ENCODE measurements at regions not wholly inside any gene's neighbourhood (a gene's known extent, or its start where the extent isn't known, plus 50 kb on each side); places are given as distances from the start of the nearest gene placed in this dataset.

DNA sequence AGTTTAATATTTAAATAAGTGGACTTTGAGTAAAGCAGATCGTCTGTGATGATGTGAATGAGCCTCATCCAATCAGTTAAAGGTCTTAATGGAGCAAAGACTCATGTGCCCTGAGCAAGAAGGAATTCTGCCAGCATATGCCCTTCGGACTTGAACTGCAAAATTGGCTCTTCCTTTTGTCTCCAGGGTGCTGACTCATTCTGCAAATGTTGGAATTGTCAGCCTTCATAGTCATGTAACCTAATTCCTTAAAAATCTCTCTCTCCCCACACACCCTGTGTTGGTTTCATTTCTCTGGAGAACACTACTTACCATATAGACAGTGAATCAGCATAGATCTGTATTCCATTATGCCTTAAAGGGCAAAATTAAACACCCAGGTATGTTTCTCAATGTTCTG, 609.8 kb upstream of the GALNTL6 start:
- in situ Hi-C loops (cut with MboI) (no loop called here), intact Hi-C loops (cut with micrococcal nuclease) (no loop called here)
- Histone ChIP-seq H3K36me3 (ENCODE audit: control insufficient read depth, insufficient read depth, low read length) (no peaks in the 10 kb centered on the region), H3K4me2 (ENCODE audit: insufficient read depth, low read length) (no peak overlapping the region), H3K4me1 (replicated peaks in 1 of 2; ENCODE audit: control insufficient read depth in 2 of 2, insufficient read depth in 2 of 2, low read length in 2 of 2) (no peaks in the 10 kb centered on the region), H4K20me1 (replicated peaks; ENCODE audit: control insufficient read depth, insufficient read depth, low read length) (no peaks in the 10 kb centered on the region), H3K4me3 (no peak overlapping the region), H3K9me3 (replicated peaks; ENCODE audit: control insufficient read depth, insufficient read depth, low read depth, low read length) (no peaks in the 10 kb centered on the region), H2AFZ (ENCODE audit: low read depth, low read length) (no peak overlapping the region), H3K27ac (ENCODE audit: extremely low read depth, low read depth, low read length) (no peak overlapping the region), H3K79me2 (ENCODE audit: control insufficient read depth, insufficient read depth, low read length) (no peaks in the 10 kb centered on the region), H3K27me3 (ENCODE audit: control insufficient read depth in 2 of 2, insufficient read depth in 2 of 2, low read length in 2 of 2) (no peaks in the 10 kb centered on the region), H3K9ac (ENCODE audit: insufficient read depth in 1 of 2, low read depth in 2 of 2, low read length in 2 of 2) (no peak overlapping the region), H3K9me1 (ENCODE audit: control insufficient read depth, insufficient read depth, low read length) (no peaks in the 10 kb centered on the region)
- BruUV-seq (replicated peaks) = no TSS peak
- ChIA-PET POLR2A (no interaction called here), CTCF (ENCODE audit: low intra/inter-chr PET ratio) (no interaction called here)
- no peak for FAIRE-seq
- no peak for ATAC-seq
- DNase-seq (ENCODE audit: extremely low read depth in 1 of 4, low spot score in 3 of 4) = no peak
- WGBS (ENCODE audit: insufficient coverage, low coverage, missing lambda C conversion rate) = 0% methylated on average over 2 of the region's 2 CpGs
- TF ChIP-seq TEAD2 (tag; IDR thresholded peaks at IDR 0.05) = no peak
- TF ChIP-seq PCBP2 (IDR thresholded peaks at IDR 0.05; ENCODE audit: low read depth, low read length, poor library complexity, severe bottlenecking) = no peak
- no peak for TF ChIP-seq CREB3L1 (IDR thresholded peaks at IDR 0.05; ENCODE audit: borderline replicate concordance, low read depth)
- TF ChIP-seq ZNF175 (CRISPR knock-in tag; IDR thresholded peaks at IDR 0.05; ENCODE audit: low read depth) = no peak
- no peak for TF ChIP-seq KLF13 (tag; IDR thresholded peaks at IDR 0.05; ENCODE audit: borderline replicate concordance, low read depth)
- TF ChIP-seq XRCC4 (IDR thresholded peaks at IDR 0.05; ENCODE audit: extremely low read depth, insufficient read depth, insufficient read length) = no peak
- TF ChIP-seq PTRF (tag; IDR thresholded peaks at IDR 0.05) = no peak
- no peak for TF ChIP-seq HMG20A (CRISPR knock-in tag; conservative IDR thresholded peaks at IDR 0.05)
- no peak for TF ChIP-seq ZNF57 (CRISPR knock-in tag; IDR thresholded peaks at IDR 0.05)
- TF ChIP-seq MBD1 (CRISPR knock-in tag; IDR thresholded peaks at IDR 0.05) = no peak
- no peak for TF ChIP-seq POU5F1 (IDR thresholded peaks at IDR 0.05; ENCODE audit: borderline replicate concordance, low read depth, low read length, partially characterized antibody)
- no peak for TF ChIP-seq TAF7 (tag; IDR thresholded peaks at IDR 0.05)
- no peak for TF ChIP-seq NCOA6 (IDR thresholded peaks at IDR 0.05)
- TF ChIP-seq, protein P1, sequence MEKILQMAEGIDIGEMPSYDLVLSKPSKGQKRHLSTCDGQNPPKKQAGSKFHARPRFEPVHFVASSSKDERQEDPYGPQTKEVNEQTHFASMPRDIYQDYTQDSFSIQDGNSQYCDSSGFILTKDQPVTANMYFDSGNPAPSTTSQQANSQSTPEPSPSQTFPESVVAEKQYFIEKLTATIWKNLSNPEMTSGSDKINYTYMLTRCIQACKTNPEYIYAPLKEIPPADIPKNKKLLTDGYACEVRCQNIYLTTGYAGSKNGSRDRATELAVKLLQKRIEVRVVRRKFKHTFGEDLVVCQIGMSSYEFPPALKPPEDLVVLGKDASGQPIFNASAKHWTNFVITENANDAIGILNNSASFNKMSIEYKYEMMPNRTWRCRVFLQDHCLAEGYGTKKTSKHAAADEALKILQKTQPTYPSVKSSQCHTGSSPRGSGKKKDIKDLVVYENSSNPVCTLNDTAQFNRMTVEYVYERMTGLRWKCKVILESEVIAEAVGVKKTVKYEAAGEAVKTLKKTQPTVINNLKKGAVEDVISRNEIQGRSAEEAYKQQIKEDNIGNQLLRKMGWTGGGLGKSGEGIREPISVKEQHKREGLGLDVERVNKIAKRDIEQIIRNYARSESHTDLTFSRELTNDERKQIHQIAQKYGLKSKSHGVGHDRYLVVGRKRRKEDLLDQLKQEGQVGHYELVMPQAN (IDR thresholded peaks at IDR 0.05; ENCODE audit: borderline replicate concordance) = no peak
- TF ChIP-seq, protein P2, sequence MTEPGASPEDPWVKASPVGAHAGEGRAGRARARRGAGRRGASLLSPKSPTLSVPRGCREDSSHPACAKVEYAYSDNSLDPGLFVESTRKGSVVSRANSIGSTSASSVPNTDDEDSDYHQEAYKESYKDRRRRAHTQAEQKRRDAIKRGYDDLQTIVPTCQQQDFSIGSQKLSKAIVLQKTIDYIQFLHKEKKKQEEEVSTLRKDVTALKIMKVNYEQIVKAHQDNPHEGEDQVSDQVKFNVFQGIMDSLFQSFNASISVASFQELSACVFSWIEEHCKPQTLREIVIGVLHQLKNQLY (CRISPR knock-in tag; conservative IDR thresholded peaks at IDR 0.05) = no peak
- TF ChIP-seq POLR3A (IDR thresholded peaks at IDR 0.05; ENCODE audit: borderline replicate concordance, extremely low read depth, insufficient read depth, insufficient read length) = no peak
- no peak for TF ChIP-seq ZNF583 (CRISPR knock-in tag; IDR thresholded peaks at IDR 0.05)
- no peak for TF ChIP-seq FOXK1 (CRISPR knock-in tag; IDR thresholded peaks at IDR 0.05; ENCODE audit: borderline replicate concordance)

Data from K562 (cell line).